Endothelial cell of umbilical vein (primary cell): ENCODE measurements at regions not wholly inside any gene's neighbourhood (a gene's known extent, or its start where the extent isn't known, plus 50 kb on each side); places are given as distances from the start of the nearest gene placed in this dataset.

Experiments used
- BruUV-seq: library from RNA; stranded (reverse); fragments of 400-500 nt; replicated peaks from 2 replicates; lab custom pipeline; 2021; lab: Mats Ljungman, UMichigan
- CTCF ChIA-PET: fragments of 300-600, 350-600 bp; sonication (Branson Sonifier 250); formaldehyde crosslinking; loops from one replicate; lab custom pipeline; 2021; ENCODE audit warnings: antibody characterized with exemption, inconsistent platforms; lab: Charles Lee
- POLR2A ChIA-PET: fragments of 300-600, 350-600 bp; sonication (Branson Sonifier 250); formaldehyde crosslinking; loops from one replicate; lab custom pipeline; 2021; ENCODE audit warnings: antibody characterized with exemption, inconsistent platforms; lab: Charles Lee
- DNase-seq: peaks from one replicate; pipeline ENCODE4 v3.0.0-alpha.2; 2011; ENCODE audit warnings: low read depth, low spot score
- FAIRE-seq: peaks from 2 replicates; lab custom pipeline; 2011; peaks lifted over from hg19 to GRCh38; lab: Jason Lieb, UNC
- H2AFZ ChIP-seq: 2 replicates; pipeline ENCODE4 v1.6.0; 2012; ENCODE audit warnings: low read depth, low read length, control low read depth, inconsistent platforms
- H3K27ac ChIP-seq: 2 replicates; pipeline ENCODE4 v1.5.1; 2011; ENCODE audit warnings: low read depth, mild to moderate bottlenecking, control low read depth, low read length, moderate library complexity; ENCODE audit not compliant: insufficient read depth
- H3K27me3 ChIP-seq, 2 experiments: 2 replicates each; pipeline versions ENCODE4 v1.6.0 to v1.6.1; 2011; ENCODE audit warnings: low read length in 2 of 2, mixed read lengths in 1 of 2; ENCODE audit not compliant: control insufficient read depth in 2 of 2, insufficient read depth in 2 of 2
- H3K36me3 ChIP-seq, 2 experiments: 2 replicates in 1 of 2; 3 replicates in 1 of 2; pipeline ENCODE4 v1.5.1; 2011; ENCODE audit warnings: low read length in 2 of 2, mild to moderate bottlenecking in 1 of 2, moderate library complexity in 1 of 2; ENCODE audit not compliant: control insufficient read depth in 2 of 2, insufficient read depth in 2 of 2; ENCODE audit errors: extremely low read depth in 1 of 2
- H3K4me1 ChIP-seq: 3 replicates; pipeline ENCODE4 v1.5.1; 2011; ENCODE audit warnings: mild to moderate bottlenecking, low read length; ENCODE audit not compliant: control insufficient read depth, insufficient read depth; ENCODE audit errors: extremely low read depth
- H3K4me2 ChIP-seq: 2 replicates; pipeline ENCODE4 v1.6.1; 2011; ENCODE audit warnings: low read length, control low read depth, mixed read lengths; ENCODE audit not compliant: insufficient read depth
- H3K4me3 ChIP-seq, 3 experiments: fragments of 200-600 bp in 1 of 3; sonication (generic), shearing (Covaris generic) in 1 of 3; replicated peaks in 1 of 3; 2 replicates each; pipeline ENCODE4 v1.5.1; 2011 to 2016; ENCODE audit warnings: control low read depth in 3 of 3, low read length in 3 of 3, mild to moderate bottlenecking in 2 of 3, inconsistent platforms in 1 of 3, low read depth in 1 of 3, moderate library complexity in 1 of 3; ENCODE audit not compliant: insufficient read depth in 1 of 3
- H3K79me2 ChIP-seq: 2 replicates; pipeline ENCODE4 v1.6.0; 2012; ENCODE audit warnings: low read length, inconsistent platforms; ENCODE audit not compliant: control insufficient read depth, insufficient read depth
- H3K9ac ChIP-seq: replicated peaks from 2 replicates; pipeline ENCODE3; 2011; ENCODE audit warnings: low read length, control low read depth; ENCODE audit not compliant: insufficient read depth; ENCODE audit errors: extremely low read depth
- H3K9me1 ChIP-seq: replicated peaks from 3 replicates; pipeline ENCODE4 v1.6.0; 2011; ENCODE audit warnings: mild to moderate bottlenecking, low read length; ENCODE audit not compliant: control insufficient read depth, insufficient read depth; ENCODE audit errors: extremely low read depth
- H3K9me3 ChIP-seq: replicated peaks from 2 replicates; pipeline ENCODE4 v1.5.1; 2012; ENCODE audit warnings: low read length, inconsistent platforms; ENCODE audit not compliant: control insufficient read depth, insufficient read depth
- H4K20me1 ChIP-seq: replicated peaks from 2 replicates; pipeline ENCODE3; 2011; ENCODE audit warnings: mild to moderate bottlenecking, low read length; ENCODE audit not compliant: control insufficient read depth, insufficient read depth; ENCODE audit errors: extremely low read depth
- CTCF ChIP-seq, 2 donors: IDR thresholded peaks; 1 replicate in 1 of 2; 2 replicates in 1 of 2; pipeline ENCODE4 v1.5.1; 2011; ENCODE audit warnings: low read length in 2 of 2, mild to moderate bottlenecking in 2 of 2, moderate library complexity in 2 of 2, control low read depth in 1 of 2, inconsistent platforms in 1 of 2, low read depth in 1 of 2; ENCODE audit not compliant: insufficient read depth in 1 of 2; ENCODE audit errors: extremely low read depth in 1 of 2
- EZH2 ChIP-seq: IDR thresholded peaks from 2 replicates; pipeline ENCODE4 v1.6.1; 2012; ENCODE audit warnings: borderline replicate concordance, low read depth, mild to moderate bottlenecking, moderate library complexity, low read length, inconsistent platforms; ENCODE audit not compliant: severe bottlenecking
- FOS ChIP-seq: IDR thresholded peaks from 2 replicates; pipeline ENCODE4 v1.6.1; 2011; ENCODE audit warnings: mild to moderate bottlenecking, low read length, moderate library complexity, borderline replicate concordance; ENCODE audit not compliant: insufficient read depth
- JUN ChIP-seq: IDR thresholded peaks from 2 replicates; pipeline ENCODE4 v1.6.1; 2011; ENCODE audit warnings: borderline replicate concordance, low read depth; ENCODE audit not compliant: insufficient read length, insufficient read depth
- MAX ChIP-seq: IDR thresholded peaks from 2 replicates; pipeline ENCODE4 v1.6.1; 2011; ENCODE audit not compliant: insufficient read depth, insufficient read length
- MYC ChIP-seq: IDR thresholded peaks from one replicate; pipeline ENCODE4 v1.6.1; 2011; ENCODE audit warnings: mild to moderate bottlenecking, low read depth, low read length
- POLR2A ChIP-seq: IDR thresholded peaks from 2 replicates; pipeline ENCODE4 v1.6.1; 2012; ENCODE audit warnings: low read depth, mild to moderate bottlenecking, control low read depth, low read length
- POLR2AphosphoS5 ChIP-seq: IDR thresholded peaks from 2 replicates; pipeline ENCODE4 v1.6.1; 2012; ENCODE audit warnings: low read depth, mild to moderate bottlenecking, control low read depth, low read length, moderate library complexity; ENCODE audit not compliant: insufficient read depth
- dilution Hi-C: fragments of 300-500 bp; cut with MboI; formaldehyde crosslinking; loops from one replicate; pipeline ENCODE4 v1.15.0; 2019; ENCODE audit warnings: low sequenced_read_pairs; ENCODE audit not compliant: extremely low pct_ligation_motif_present
- intact Hi-C: fragments of 100-400 bp; cut with micrococcal nuclease; formaldehyde crosslinking; loops from one replicate; pipeline ENCODE4 v1.10.0; 2022

DNA sequence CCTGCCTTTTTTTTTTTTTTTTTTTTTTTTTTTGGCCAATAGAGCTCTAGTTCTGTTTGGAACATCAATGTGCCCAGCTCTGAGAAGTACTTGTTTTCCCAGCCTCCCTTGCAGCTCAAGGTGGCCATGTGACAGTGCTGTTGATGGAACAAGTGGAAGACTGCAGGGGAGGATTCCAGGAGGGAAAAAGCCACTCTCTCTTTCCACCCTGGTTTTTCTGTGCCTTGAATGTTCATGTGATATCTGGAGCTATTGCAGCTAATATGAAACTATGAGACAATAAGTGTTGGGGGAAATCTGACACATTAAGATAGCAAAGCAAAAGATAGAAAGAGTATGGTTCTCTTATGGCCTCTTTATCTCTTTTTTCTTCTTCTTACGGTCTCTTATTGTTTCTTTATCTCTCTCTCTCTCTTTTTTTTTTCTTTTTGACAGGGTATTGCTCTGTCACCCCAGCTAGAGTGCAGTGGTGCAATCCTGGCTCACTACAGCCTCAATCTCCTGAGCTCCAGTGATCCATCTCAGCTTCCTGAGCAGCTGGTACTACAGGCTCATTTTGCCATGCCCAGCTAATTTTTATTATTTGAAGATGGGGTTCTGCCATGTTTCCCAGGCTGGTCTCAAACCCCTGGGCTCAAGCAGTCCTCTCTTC, 192.0 kb upstream of the LNX1 start:
- Histone ChIP-seq H3K27ac (no peak overlapping the region), H3K4me2 (no peak overlapping the region), H3K9me3 (no peaks in the 10 kb centered on the region), H3K79me2 (no peaks in the 10 kb centered on the region), H2AFZ (no peak overlapping the region), H3K36me3 (no peaks in the 10 kb centered on the region), H4K20me1 (no peaks in the 10 kb centered on the region), H3K4me1 (no peaks in the 10 kb centered on the region), H3K27me3 (peaks cover 2 to 3% of the 10 kb centered on the region in 2 experiments), H3K4me3 (no peak overlapping the region), H3K9me1 (no peaks in the 10 kb centered on the region), H3K9ac (no peak overlapping the region)
- intact Hi-C loops = no loop called here
- no peak for FAIRE-seq
- POLR2A ChIA-PET = no interaction called here
- CTCF ChIA-PET = interaction anchor here (0.6 kb wide), 1 partner anchor 89 kb away, joined by 4 read pairs; no protein-coding TSS in a partner anchor
- no peak for TF ChIP-seq JUN
- no peak for TF ChIP-seq EZH2
- no peak for TF ChIP-seq POLR2A
- no peak for TF ChIP-seq FOS
- TF ChIP-seq POLR2AphosphoS5 = no peak
- TF ChIP-seq MAX = no peak
- no peak for TF ChIP-seq CTCF (IDR thresholded peaks at IDR 0.05; ENCODE audit: extremely low read depth in 1 of 2, insufficient read depth in 1 of 2, low read depth in 1 of 2, low read length in 2 of 2)
- no peak for TF ChIP-seq MYC
- no TSS peak for BruUV-seq
- no peak for DNase-seq
- dilution Hi-C loops = no loop called here
